ENCODE measurements at regions not wholly inside any gene's neighbourhood (a gene's known extent, or its start where the extent isn't known, plus 50 kb on each side); places are given as distances from the start of the nearest gene placed in this dataset.

DNA sequence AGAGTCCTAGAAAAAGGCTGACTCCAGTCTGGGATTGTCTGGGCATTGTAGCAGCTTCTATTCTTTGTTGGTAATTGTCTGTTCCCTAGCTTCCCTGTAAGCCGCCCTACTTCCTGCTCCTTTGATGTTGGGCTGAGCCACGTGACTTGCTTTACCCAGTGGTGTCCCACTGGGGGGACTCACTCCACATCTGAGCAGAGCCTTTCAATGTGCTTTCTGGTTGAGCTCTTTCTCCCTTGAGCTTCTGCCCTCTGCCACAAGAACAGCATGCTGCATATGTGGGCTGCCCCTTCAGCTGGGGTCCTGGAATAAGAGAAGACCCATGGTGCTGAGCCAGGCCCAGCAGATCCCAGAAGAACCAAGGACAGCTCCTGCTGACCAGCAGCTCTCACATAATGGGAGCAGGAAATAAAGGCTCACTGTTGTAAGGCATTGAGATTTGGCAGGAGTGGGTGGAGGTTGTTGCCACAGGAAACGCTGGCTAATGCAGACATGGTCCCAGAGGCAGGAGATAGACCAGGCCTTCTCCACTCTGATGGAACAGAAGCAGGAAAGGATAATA lies 276.3 kb upstream of the GJB5 start:
- peak; percentile 3 for DNase-seq (ENCODE audit: low read depth, low spot score)

DNA sequence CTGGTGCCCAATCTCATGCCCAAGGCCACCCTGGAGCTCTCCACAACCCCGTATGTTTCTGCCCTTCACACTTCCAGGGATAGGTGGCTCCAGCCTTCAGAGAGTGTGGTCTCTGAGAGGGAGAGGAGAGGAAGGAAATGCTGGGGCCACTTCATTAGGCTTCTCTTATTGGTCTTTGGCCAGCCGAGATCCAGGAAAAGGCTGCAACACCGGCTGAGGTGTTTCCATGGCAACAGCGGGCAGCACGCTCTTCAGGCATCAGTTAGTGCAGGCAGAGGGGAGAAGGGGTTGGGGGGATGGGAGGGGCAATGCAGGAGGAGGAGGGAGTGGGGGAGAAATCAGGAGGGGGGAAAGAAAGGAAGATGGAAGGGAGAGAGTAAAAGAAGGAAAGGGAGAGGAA lies 275.1 kb upstream of the GJB5 start:
- no peak for DNase-seq (ENCODE audit: low read depth, low spot score)

DNA sequence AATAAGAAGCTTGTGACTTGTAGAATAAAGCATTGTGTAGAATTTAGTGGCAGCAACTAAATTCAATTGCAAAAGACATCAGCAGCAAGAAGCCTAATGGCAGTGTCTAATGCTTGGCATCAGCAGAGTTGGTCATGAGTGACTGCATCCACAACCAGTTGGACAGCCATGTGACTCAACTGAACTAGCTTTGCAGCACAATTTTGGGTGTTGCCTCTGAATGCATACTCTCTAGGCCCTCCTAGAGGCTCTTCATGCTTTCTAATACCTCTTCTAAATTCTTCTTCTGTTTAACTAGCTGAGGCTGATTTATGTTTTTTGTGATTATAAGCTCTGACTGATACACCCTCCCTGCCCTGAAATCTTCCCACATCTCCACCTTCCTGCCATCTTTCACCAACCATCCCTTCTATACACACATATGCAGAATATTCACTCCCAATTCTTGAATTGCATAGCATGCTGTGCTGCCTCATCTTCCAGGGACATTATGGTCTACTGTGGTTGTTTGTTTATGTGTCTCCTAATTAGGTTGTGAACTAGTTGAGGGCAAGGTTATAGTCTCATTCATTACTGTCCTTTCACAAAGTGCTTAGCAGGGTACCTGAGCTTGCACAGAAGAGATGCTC lies 266.7 kb upstream of the GJB5 start:
- DNase-seq (ENCODE audit: low read depth, low spot score) = no peak

DNA sequence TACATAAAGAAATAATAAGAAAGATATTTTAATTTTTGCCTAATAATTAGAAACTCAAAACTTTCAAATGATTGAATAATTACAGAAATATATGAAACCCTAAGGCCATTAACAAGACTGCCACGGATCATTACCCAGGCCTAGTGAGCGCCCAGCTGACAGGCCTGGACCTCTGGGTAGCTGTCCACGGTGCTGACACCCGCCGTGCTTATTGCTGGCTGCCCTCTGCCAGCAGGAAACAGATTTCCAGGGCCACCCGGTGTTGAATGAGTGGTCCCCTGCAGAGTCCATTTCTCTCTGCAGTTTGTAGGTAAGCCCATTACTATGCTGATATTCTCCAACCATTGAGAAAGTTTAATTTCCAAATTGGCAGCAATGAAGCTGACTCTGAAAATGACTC lies 254.4 kb upstream of the GJB5 start:
- DNase-seq (ENCODE audit: low read depth, low spot score) = peak; percentile 71

DNA sequence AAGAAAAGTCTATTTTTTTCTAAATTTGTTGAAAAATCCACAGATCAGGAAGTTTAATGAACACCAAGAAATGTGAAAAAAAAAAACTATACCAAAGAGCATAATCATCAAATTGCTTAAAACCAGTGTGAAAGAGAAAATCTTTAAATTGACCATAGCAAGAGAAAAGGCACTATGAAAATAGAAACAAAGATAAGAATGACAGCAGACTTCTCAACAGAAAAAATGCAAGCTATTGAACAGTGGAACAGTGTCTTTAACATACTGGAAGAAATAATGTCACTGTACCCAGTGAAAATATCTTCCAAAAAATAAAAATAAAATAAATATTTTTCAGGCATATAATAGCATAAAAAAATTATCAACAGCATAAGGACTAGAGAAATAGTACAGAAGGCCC lies 243.0 kb upstream of the GJB5 start:
- DNase-seq (ENCODE audit: low read depth, low spot score) = no peak

DNA sequence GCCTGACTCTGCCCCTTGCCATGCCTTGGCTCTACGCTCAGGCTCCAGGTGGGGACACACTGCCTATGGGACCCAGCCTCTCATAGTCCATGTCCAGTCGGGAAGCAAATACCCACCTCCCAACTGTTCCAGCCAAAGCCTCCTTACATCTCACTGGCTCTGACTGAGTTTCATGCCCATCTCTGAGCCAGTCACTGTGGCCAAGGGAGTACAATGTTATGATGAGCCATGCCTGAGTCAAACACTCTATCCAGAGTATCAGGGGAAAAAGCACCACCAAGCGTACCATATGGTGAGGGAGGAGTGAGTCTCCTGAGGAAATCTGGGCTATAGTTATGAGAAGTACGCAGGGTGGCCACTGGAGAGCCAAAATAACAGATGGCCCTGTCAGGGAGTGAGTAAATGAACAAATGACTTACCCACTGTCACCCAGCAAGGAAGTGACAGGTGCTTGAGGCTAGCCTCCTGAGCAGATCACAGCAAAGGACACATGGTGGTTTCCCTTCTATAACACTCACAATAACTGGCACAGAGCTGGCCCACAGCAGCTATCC lies 236.6 kb upstream of the GJB5 start:
- DNase-seq (ENCODE audit: low read depth, low spot score) = no peak

DNA sequence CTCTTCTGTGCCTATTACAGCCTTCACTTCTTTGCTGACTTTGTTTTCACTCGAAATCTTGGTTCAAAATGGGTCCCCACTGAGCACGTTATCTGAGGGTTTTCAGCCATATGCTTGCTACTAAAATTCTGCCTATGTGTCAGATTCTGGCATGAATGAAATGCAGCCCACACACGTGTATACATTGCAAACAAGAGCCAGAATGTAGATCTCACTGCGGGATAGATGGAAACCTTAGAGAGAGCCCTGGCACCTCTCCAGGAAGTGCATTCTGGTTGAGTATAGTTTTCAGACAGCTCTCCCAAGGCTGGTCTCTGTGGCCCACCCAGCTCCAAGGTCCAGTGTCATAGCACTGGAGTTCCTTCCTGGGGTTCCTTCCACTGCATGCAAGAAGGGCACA lies 234.7 kb upstream of the GJB5 start:
- no peak for DNase-seq (ENCODE audit: low read depth, low spot score)

DNA sequence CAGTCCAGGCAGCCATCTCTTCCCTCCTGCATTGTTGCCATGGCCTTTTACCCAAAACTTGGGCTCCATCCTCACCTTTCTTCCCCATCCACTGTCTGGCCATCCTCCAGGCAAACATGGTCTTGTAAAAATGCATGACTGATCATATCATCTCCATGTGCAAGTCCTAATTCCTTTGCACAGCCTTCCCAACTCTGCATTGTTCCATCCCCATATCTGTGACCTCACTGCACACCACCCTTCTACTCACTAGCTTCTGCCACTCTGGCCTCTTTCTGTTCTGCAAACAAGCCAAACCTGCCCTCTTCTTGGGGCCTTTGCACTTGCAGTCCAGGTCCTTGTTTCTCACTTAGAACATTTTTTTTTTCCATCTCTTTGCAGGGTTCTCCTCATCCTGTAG lies 230.1 kb upstream of the GJB5 start:
- DNase-seq (ENCODE audit: low read depth, low spot score) = no peak

DNA sequence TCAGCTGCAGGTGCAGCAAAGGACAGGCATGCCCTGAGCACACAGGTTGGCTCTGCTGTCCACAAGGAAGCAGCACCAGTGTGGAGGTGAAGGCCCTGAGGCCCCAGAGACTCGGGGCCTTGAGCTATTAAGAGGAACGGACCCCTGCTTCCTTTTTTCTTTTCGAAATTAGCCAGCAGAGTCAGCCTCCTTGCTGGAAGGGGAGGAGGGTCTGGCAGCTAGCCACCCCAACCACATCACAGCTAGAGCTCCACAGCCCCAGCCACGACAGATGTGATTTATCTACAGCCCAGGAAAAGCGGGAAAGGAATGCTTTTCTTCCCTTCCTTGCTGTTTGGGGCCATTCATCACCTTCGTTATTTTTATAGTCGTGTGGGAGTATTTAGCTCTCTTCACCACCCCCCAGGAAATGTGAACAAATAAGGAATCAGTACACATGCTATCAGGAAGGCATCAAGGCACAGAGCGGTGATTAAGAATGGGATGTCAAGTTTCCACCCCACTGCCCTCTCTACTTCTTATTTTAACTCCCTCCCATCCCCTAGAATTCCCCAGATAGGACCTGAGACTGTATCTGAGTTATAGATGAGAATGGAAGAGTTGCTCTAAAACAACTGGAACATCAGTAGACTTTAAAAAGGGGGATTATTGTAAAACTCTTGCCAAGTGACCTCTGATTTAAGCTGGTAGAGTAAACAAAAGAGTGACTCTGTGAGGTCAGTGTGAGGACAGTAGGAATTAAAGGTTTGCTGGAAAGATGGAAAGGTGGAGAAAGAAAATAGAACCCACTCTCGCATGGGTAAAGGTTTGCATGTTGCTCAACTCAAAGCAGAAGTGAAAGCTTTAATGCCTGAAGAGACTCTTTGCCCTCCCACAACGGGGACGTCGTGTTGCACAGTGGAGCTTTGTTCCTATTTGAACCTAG lies 224.7 kb upstream of the GJB5 start:
- peak; percentile 29 for DNase-seq (ENCODE audit: low read depth, low spot score)

DNA sequence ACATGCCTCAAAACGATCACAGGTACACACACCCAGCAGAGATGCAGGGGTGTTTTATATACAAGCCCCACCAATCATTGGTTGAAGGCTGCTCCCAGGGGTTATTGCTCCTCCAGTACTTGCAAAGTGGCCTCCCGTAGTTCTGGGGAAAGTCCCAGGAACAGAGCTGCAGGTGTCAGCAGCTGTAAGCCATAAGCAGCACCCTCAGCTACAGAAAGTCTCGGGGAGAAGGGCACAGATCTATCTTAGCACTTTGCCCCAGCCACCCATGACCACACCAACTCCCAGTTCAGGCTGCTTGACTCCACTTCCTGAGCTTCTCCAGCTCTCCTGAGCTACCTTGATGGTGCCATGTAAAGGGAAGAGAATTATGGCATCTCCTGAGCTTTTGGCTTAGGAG lies 222.7 kb upstream of the GJB5 start:
- DNase-seq (ENCODE audit: low read depth, low spot score) = no peak

DNA sequence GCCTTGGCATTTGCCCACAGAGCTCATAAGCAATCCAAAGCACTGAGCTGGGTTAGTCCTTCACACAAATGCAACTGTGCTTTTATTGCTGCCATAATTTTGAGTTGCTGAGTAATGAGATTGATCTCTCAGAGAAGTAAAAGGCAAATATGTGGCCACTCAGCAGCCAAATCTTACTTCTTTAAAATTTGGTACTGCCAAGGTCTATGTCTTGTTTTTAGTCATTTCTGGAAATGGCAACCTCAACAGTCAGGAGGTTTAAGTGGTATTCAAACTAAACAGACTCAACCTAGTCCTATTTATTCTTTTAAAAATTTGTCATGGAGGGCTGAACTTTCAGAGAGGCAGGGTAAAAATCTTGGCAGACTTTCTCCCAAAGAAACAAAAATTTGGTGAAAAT lies 216.4 kb upstream of the GJB5 start:
- DNase-seq (ENCODE audit: low read depth, low spot score) = no peak

DNA sequence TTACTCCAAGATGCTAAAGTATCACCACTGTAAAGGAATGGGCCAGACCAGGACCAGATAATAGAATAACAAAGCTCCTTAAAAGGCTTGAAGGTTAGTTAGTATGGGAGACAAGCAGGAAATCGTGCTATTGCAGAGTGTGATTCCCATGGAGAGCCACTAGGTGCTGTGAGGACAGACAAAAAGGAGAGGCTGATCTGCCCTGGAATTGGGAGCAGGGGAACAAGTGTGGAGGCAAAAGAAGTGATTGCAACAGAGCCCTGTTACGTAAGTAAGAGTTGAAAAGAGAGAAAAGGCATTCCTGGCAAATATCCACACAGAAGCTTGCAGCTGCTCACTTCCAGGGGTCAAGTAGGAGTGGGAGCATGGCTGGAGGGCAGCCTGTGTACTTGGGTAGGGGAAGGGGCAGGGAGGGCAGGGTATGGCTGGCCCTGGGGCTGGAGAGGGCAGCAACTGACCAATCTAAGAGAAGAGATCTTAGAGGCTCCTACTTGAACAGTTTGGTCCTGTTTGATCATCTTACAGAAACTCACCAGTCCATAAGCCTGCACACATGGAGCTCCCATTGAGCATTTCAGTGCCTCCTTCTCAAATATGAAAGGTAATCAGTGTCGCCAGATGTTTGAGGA lies 207.7 kb upstream of the GJB5 start:
- no peak for DNase-seq (ENCODE audit: low read depth, low spot score)

DNA sequence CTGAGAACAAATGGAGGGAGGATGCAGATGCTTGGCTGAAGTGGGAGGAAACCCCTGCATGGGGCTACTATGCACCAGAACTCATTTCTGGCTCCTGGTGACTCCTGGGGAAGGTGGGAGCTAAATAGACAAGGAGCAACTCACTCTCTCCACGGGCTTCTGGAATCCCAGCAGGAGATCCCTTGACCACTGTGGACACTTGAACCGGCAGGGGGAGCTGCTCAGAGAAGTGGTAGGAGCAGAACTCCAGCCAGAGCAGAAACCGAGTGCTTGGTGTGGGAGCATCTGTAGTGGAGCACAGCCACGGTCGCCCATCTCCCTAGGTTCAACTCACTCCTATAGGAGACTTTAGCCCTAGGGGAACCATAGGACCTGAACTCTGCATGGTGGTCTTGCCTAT lies 205.6 kb upstream of the GJB5 start:
- DNase-seq (ENCODE audit: low read depth, low spot score) = no peak

DNA sequence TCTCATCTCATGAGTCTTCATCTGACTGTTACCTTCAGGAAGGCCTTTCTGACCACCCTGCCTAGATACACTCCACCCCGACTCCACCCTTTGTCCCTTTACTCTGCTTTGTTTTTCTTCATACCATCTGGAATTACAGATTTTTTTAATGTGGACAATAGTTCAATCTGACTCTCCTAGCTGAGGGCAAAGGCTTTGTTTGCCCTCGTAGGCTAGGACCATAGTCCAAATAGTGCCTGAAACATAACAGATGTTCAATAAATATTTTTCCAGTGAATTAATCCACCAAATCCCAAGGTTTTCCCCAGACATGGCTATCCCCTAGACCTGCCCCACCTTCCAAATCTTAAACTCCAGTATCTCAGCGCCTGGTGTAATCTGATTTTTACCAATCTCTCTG lies 176.5 kb upstream of the GJB5 start:
- no peak for DNase-seq (ENCODE audit: low read depth, low spot score)

DNA sequence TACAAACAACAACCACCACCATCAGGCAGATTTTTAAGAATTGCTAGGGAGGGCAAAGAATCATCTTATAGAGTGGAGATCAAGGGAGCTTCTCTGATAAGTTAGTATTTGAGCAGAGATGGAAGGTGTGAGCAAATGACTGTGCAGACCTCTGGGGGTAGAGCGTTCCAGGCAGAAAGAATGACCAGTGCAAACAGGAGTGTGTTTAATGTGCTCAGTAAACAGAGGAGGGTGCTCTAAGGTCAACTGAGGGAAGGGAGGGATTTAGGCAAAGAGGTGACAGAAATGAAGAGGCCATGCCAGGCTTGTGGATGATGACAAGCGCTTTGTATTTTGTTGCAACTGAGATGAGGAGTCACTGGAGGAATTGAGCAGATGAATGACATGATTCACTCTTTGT lies 172.5 kb upstream of the GJB5 start:
- DNase-seq (ENCODE audit: low read depth, low spot score) = no peak

DNA sequence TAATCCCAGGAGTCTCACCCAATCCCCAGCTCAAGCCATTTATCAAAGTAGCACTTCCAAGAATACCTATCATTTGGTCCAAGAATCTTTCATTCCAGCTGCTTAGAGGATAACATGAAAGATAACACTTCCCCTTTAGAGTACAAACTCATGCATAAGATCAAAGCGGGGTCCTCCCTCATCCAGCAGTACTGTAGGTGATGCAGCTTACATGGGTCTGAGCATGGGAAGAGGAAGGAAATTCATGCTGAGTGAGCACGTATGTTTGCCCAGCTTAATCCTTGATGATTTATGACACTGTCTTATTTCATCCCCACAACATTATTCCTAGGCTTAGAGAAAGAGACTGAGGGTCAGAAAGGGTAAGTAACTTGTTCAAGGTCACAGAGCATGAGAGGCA lies 167.1 kb upstream of the GJB5 start:
- DNase-seq (ENCODE audit: low read depth, low spot score) = no peak

DNA sequence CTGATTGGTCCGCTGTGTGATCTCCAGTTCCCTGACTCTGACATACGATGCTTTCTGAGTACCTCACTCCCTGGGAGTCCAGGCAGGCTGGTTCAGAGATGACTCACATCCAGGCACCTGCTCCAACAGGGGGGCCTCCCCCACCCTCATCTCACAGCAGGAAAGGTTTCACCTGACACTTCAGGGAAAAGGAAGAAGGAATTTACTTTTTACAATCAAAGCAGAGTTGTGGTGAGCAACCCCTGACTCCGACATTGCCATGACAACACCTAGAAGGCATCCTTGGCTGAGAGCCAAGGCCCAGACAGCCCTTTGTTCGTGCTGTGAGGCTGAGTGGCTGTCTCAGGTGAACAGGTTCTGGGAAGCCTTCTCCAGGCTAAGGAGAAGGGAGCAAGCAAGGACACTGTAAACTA lies 164.6 kb upstream of the GJB5 start:
- DNase-seq (ENCODE audit: low read depth, low spot score) = peak; percentile 32

DNA sequence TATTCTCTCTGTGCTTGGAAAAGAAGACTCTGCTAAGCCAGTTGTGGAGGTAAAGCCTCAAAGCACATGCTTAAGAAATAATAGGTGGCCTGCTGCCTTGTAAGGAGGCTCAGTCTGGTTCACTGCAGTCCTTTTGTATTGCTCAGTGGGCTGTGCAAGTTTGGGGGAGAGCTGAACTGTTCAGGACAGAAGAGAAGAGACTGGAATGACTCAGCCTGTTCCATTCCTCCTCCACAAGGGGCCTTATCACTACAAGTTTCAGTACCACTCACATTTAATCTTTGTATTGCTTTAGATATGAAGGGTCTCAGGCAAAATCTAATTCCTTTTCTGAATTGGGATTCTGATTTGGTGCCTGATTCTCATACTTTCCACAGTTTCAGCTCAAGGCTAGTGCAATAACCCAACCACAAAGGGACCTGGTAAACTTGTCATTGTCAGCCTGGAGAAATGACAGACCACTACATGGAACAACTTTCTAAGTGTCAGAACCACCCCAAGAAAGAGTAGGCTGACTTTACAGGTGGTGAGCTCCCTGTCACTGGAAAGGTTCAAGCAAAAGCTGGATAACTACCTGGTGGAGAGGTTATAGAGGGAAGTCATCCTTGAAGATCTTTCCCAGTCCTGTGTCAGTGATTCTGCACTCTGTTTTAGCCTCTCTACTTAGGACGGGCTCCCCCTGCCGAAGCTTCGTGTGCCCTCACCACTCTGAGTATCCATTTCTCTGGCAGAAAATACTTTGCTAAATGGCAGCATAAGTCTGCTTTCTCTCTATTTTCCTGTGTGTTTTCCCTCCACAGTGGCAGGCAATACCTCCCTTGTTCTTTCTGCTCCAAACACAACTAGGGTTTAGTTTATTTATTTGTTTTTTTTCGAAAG lies 162.9 kb upstream of the GJB5 start:
- no peak for DNase-seq (ENCODE audit: low read depth, low spot score)

DNA sequence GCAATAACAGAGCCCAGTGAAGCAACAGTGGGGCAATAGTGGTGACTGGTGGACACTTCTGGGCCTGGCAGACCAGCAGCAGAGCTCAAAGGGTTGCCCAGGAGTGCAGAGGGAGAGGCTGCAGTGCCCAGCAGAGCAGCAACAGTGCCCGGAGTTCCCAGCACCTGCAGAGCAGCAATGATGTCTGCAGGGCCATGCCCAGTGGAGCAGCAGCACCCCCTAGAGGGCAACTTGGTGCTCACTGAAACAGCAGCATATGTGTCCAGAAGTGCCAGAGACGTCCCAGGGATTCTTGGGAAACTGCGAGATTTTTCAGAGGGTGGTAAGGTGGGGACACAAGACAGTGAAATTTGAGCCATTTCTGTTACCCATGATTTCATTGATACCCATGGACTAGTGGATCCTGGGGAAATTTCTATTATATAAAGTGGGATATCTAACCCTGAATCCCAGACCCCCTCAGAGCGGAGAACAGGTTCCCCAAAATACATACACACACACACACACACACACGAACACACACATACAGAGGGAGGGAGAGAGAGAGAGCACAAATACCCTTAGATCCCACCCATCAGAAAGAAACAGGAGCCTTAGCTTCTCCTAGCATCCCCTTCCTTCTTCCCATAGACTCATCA lies 156.9 kb upstream of the GJB5 start:
- peak; percentile 87 for DNase-seq (ENCODE audit: low read depth, low spot score)

DNA sequence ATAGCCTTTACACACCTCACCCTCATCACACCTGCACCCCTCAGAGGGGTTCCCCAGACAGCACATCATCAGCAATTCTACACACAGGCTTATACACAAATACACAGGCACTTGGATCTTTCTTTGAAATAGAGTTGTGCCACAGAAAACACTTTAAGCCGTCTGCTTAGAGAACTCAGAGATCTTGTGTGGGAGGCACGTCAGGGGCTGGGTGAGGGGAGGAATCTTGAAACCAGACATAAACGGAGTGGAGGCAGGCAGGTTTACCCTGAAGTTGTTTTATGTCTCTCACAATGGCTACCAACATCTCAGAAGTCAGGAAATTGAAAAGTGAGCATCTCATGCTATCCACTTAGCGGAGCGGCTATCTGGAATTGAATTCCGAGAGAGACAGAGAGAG lies 151.9 kb upstream of the GJB5 start:
- no peak for DNase-seq (ENCODE audit: low read depth, low spot score)

DNA sequence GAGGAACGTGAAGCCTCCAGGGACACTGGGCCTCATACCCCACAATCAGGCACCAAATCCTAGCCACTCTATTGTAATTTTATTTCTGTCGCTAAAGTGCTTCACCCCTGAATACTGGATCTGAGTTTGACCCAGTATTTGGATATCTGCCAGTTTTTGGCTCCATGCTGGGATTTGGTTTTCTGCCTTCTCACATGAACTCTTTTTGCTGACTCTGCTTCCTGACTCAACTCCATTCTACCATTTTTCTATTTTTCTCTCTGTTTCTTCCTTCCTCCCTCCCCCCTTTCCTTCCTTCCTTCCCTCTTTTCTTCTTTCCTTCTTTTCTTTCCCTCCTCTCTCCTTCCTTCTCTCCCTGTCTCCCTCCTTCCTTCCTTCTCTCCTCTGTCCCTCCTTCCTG lies 151.3 kb upstream of the GJB5 start:
- DNase-seq (ENCODE audit: low read depth, low spot score) = no peak

Data from astrocyte of the hippocampus (primary cell).